ENCODE measurements at regions not wholly inside any gene's neighbourhood (a gene's known extent, or its start where the extent isn't known, plus 50 kb on each side); places are given as distances from the start of the nearest gene placed in this dataset.

- TF ChIP-seq YY1 (IDR thresholded peaks at IDR 0.05): no peak
- no peak for TF ChIP-seq FOXA1 (IDR thresholded peaks at IDR 0.05)
Observed at GRCh38 chr16:49068224-49068623, 213.4 kb downstream of the CBLN1 start.
